ENCODE measurements at regions not wholly inside any gene's neighbourhood (a gene's known extent, or its start where the extent isn't known, plus 50 kb on each side); places are given as distances from the start of the nearest gene placed in this dataset.

DNA sequence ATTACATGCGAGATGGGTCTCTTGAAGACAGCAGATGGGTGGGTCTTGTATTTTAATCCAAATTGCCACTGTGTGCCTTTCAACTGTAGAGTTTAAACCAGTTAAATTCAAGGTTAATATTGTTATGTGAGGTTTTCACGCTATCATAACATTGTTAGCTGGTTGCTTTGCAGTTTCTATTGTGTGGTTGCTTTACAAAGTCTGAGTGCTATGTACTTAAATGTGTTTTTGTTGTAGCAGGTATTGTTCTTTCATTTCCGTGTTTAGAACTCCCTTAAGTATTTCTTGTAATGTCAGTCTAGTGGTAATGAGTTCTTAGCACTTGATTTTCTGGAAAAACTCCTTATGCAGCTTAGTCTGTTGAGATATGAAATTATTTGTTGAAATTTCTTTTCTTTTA lies 193.3 kb downstream of the MOXD1 start:
- Histone ChIP-seq H3K9ac (replicated peaks in 1 of 4; ENCODE audit: extremely low read depth in 1 of 4, low read depth in 3 of 4, low read length in 3 of 4) (no peak overlapping the region), H3K36me3 (ENCODE audit: control insufficient read depth in 2 of 4, insufficient read depth in 4 of 4, low read length in 3 of 4) (no peaks in the 10 kb centered on the region), H3K4ac (replicated peaks; ENCODE audit: insufficient read length, low read depth, low read length) (no peak overlapping the region), H3K79me1 (ENCODE audit: low read depth, low read length) (no peaks in the 10 kb centered on the region), H3K14ac (ENCODE audit: insufficient read length) (no peak overlapping the region), H2BK15ac (ENCODE audit: low read length) (no peak overlapping the region), H4K91ac (replicated peaks; ENCODE audit: insufficient read length, low read length) (no peak overlapping the region), H3K23me2 (ENCODE audit: low read depth, low read length) (no peaks in the 10 kb centered on the region), H3K79me2 (ENCODE audit: control insufficient read depth in 1 of 2, insufficient read depth in 2 of 2, low read length in 2 of 2) (no peaks in the 10 kb centered on the region), H4K20me1 (replicated peaks in 1 of 2; ENCODE audit: control insufficient read depth in 1 of 2, insufficient read depth in 2 of 2, low read length in 2 of 2) (no peaks in the 10 kb centered on the region), H3K4me2 (ENCODE audit: insufficient read depth in 1 of 2, low read depth in 2 of 2, low read length in 2 of 2) (no peak overlapping the region), H3K56ac (replicated peaks; ENCODE audit: insufficient read length, low read depth, low read length) (no peak overlapping the region), H4K8ac (ENCODE audit: extremely low read depth, insufficient read depth, low read length) (no peak overlapping the region), H2BK120ac (replicated peaks; ENCODE audit: low read depth, low read length) (no peak overlapping the region), H3K18ac (ENCODE audit: extremely low read depth, low read length) (no peak overlapping the region), H3K27ac (ENCODE audit: low read depth, low read length) (no peak overlapping the region), H3K23ac (ENCODE audit: insufficient read length) (no peak overlapping the region), H2AFZ (ENCODE audit: low read length) (no peak overlapping the region), H3K27me3 (replicated peaks in 1 of 4; ENCODE audit: control insufficient read depth in 3 of 4, extremely low read depth in 1 of 4, insufficient read depth in 3 of 4, low read length in 3 of 4) (no peaks in the 10 kb centered on the region), H3K9me3 (ENCODE audit: insufficient read depth in 2 of 2, low read depth in 1 of 2, low read length in 1 of 2) (no peaks in the 10 kb centered on the region), H2BK20ac (ENCODE audit: low read length) (no peak overlapping the region), H2AK5ac (ENCODE audit: low read depth, low read length) (no peak overlapping the region), H3K4me3 (ENCODE audit: extremely low read depth in 1 of 4, insufficient read depth in 2 of 4, low read depth in 3 of 4, low read length in 4 of 4) (no peak overlapping the region), H4K5ac (ENCODE audit: insufficient read length, low read depth, low read length) (no peak overlapping the region), H3K4me1 (replicated peaks in 1 of 4; ENCODE audit: control insufficient read depth in 3 of 4, insufficient read depth in 4 of 4, low read length in 3 of 4) (no peaks in the 10 kb centered on the region), H2BK5ac (ENCODE audit: low read depth, low read length) (no peak overlapping the region), H2BK12ac (ENCODE audit: low read depth, low read length) (no peak overlapping the region)
- no peak for FAIRE-seq
- no peak for DNase-seq (ENCODE audit: low read depth in 1 of 2, low spot score in 2 of 2)
- WGBS, 2 experiments (ENCODE audit: extremely low coverage in 1 of 2, insufficient coverage in 1 of 2, insufficient read length in 1 of 2, insufficient replicate concordance in 2 of 2, low coverage in 1 of 2, low lambda C conversion rate in 2 of 2, missing lambda C conversion rate in 1 of 2), result 82% methylated on average over 3 of the region's 3 CpGs; no CpG with 5 or more reads in 1 of the 2 experiments
- ChIA-PET CTCF (ENCODE audit: partially characterized antibody) (interaction anchor here (2.3 kb wide), 1 partner anchor 10 kb away, joined by 7 read pairs; no protein-coding TSS in a partner anchor), POLR2A (ENCODE audit: partially characterized antibody) (interaction anchor here (1.2 kb wide), 1 partner anchor 11 kb away, joined by 3 read pairs; no protein-coding TSS in a partner anchor)
- TF ChIP-seq RNF2 (IDR thresholded peaks at IDR 0.05; ENCODE audit: borderline replicate concordance, low read depth, low read length, missing control alignments, poor library complexity, severe bottlenecking) (no peak), SP1 (IDR thresholded peaks at IDR 0.05; ENCODE audit: low read depth, low read length) (no peak), TEAD4 (IDR thresholded peaks at IDR 0.05; ENCODE audit: low read depth, low read length) (no peak), POU5F1 (IDR thresholded peaks at IDR 0.05; ENCODE audit: low read depth, low read length) (no peak), SRF (IDR thresholded peaks at IDR 0.05; ENCODE audit: low read depth, low read length) (no peak), EGR1 (IDR thresholded peaks at IDR 0.05; ENCODE audit: borderline replicate concordance, low read depth, low read length) (no peak), ASH2L (IDR thresholded peaks at IDR 0.05; ENCODE audit: low read length) (no peak), CEBPB (IDR thresholded peaks at IDR 0.05; ENCODE audit: low read depth, low read length) (no peak), GABPA (IDR thresholded peaks at IDR 0.05; ENCODE audit: borderline replicate concordance, insufficient read depth, low read length) (no peak), SP4 (IDR thresholded peaks at IDR 0.05; ENCODE audit: low read length) (no peak), FOSL1 (IDR thresholded peaks at IDR 0.05; ENCODE audit: insufficient read depth, low read depth, low read length) (no peak), EP300 (IDR thresholded peaks at IDR 0.05; ENCODE audit: borderline replicate concordance in 1 of 2, low read depth in 2 of 2, low read length in 2 of 2) (no peak), SIX5 (IDR thresholded peaks at IDR 0.05; ENCODE audit: low read depth, low read length) (no peak), SIN3A (conservative IDR thresholded peaks at IDR 0.05 in 1 of 2, IDR thresholded peaks at IDR 0.05 in 1 of 2; ENCODE audit: low read depth in 1 of 2, low read length in 2 of 2) (no peak), SUZ12 (IDR thresholded peaks at IDR 0.05; ENCODE audit: low read length) (no peak)

All from H1 (cell line).